ENCODE measurements at regions not wholly inside any gene's neighbourhood (a gene's known extent, or its start where the extent isn't known, plus 50 kb on each side); places are given as distances from the start of the nearest gene placed in this dataset.

- no peak overlapping the region for H3K27ac ChIP-seq (ENCODE audit: low read length)
- intact Hi-C loops (cut with micrococcal nuclease; ENCODE audit: unreplicated experiment), result no loop called here
- no peak for DNase-seq (ENCODE audit: low read depth, low spot score)
- no peaks in the 10 kb centered on the region; the same call in none of the 2 replicates for H3K4me1 ChIP-seq (ENCODE audit: control insufficient read depth, insufficient read depth, low read length)
- in situ Hi-C loops (cut with HindIII; ENCODE audit: low pct_unique_long_range_greater_than_20kb, low sequenced_read_pairs), result no loop called here
- H3K9me3 ChIP-seq (ENCODE audit: control insufficient read depth, insufficient read depth, low read depth, low read length), result no peaks in the 10 kb centered on the region
- no peaks in the 10 kb centered on the region for H3K36me3 ChIP-seq (ENCODE audit: control insufficient read depth, insufficient read depth, low read length)
- no TSS peak for BruUV-seq (replicated peaks)
- ATAC-seq, result no peak
- CTCF ChIA-PET, result no interaction called here
- H3K27me3 ChIP-seq (ENCODE audit: control insufficient read depth, insufficient read depth, low read length), result no peaks in the 10 kb centered on the region
- POLR2A ChIA-PET, result no interaction called here
- H3K4me3 ChIP-seq (ENCODE audit: low read depth in 2 of 2, low read length in 2 of 2), result no peak overlapping the region
- no peak for TF ChIP-seq TCF7L2 (IDR thresholded peaks at IDR 0.05; ENCODE audit: low read depth, low read length)
- no peak for TF ChIP-seq POLR2AphosphoS5 (IDR thresholded peaks at IDR 0.05; ENCODE audit: low read depth, low read length)
- no peak for TF ChIP-seq REST (IDR thresholded peaks at IDR 0.05; ENCODE audit: insufficient read depth in 1 of 2, low read depth in 2 of 2, low read length in 1 of 2)
- no peak for TF ChIP-seq SIN3A (IDR thresholded peaks at IDR 0.05; ENCODE audit: borderline replicate concordance, insufficient read depth, low read depth, low read length)
- TF ChIP-seq CTCF (IDR thresholded peaks at IDR 0.05), result no peak
These were observed 517.9 kb downstream of the TBC1D22A start for GRCh38 chr22:47280301-47280700.

- ChIA-PET POLR2A (interaction anchor here (0.7 kb wide), 1 partner anchor 15 kb away, joined by 3 read pairs; no protein-coding TSS in a partner anchor), CTCF (no interaction called here)
- BruUV-seq (replicated peaks), result no TSS peak
- TF ChIP-seq CTCF (IDR thresholded peaks at IDR 0.05) (no peak), POLR2AphosphoS5 (IDR thresholded peaks at IDR 0.05; ENCODE audit: low read depth, low read length) (no peak), TCF7L2 (IDR thresholded peaks at IDR 0.05; ENCODE audit: low read depth, low read length) (no peak), REST (IDR thresholded peaks at IDR 0.05; ENCODE audit: insufficient read depth in 1 of 2, low read depth in 2 of 2, low read length in 1 of 2) (no peak), SIN3A (IDR thresholded peaks at IDR 0.05; ENCODE audit: borderline replicate concordance, insufficient read depth, low read depth, low read length) (no peak)
- Histone ChIP-seq H3K4me3 (ENCODE audit: low read depth in 2 of 2, low read length in 2 of 2) (no peak overlapping the region), H3K9me3 (ENCODE audit: control insufficient read depth, insufficient read depth, low read depth, low read length) (no peaks in the 10 kb centered on the region), H3K27me3 (ENCODE audit: control insufficient read depth, insufficient read depth, low read length) (no peaks in the 10 kb centered on the region), H3K36me3 (ENCODE audit: control insufficient read depth, insufficient read depth, low read length) (no peaks in the 10 kb centered on the region), H3K4me1 (ENCODE audit: control insufficient read depth, insufficient read depth, low read length) (no peaks in the 10 kb centered on the region; the same call in none of the 2 replicates), H3K27ac (ENCODE audit: low read length) (no peak overlapping the region)
- DNase-seq (ENCODE audit: low read depth, low spot score) (no peak), ATAC-seq (no peak)
- in situ Hi-C loops (cut with HindIII; ENCODE audit: low pct_unique_long_range_greater_than_20kb, low sequenced_read_pairs) (no loop called here), intact Hi-C loops (cut with micrococcal nuclease; ENCODE audit: unreplicated experiment) (no loop called here)
These were observed 517.3 kb downstream of the TBC1D22A start for GRCh38 chr22:47279746-47280145.

Data from Panc1 (cell line).